Eye (tissue), 1 donor: ENCODE measurements at regions not wholly inside any gene's neighbourhood (a gene's known extent, or its start where the extent isn't known, plus 50 kb on each side); places are given as distances from the start of the nearest gene placed in this dataset.
"Not testable (repeated sequence)": the region's sequence is repeated elsewhere in the genome, so short reads cannot be mapped to it uniquely, and the experiment has no call there.

ENCODE experiments used
- DNase-seq: peaks from one replicate; pipeline ENCODE4 v3.0.0-alpha.2; 2015

DNA sequence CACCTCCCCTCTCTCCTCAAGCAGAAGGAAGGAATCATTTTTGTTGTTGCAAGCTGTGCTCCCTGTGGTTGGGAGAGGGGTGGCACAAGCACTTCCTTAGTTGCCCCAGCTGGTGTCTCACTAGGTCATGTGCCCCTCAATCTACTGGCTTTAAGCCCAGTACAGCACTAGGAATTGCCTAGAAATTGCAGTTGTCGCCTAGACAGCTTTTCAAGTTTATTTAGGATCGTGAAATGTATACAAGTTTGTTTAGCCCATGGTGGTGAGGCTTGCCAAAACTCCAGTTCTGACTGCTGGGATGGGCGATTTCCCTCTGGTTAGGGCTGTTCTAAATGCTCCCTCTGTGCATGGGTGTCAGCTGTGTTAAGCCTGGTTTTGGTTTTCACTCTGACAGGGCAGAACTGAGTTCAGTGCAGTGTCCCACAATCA, 126.8 kb upstream of the ZNF644 start:
- no peak for DNase-seq

DNA sequence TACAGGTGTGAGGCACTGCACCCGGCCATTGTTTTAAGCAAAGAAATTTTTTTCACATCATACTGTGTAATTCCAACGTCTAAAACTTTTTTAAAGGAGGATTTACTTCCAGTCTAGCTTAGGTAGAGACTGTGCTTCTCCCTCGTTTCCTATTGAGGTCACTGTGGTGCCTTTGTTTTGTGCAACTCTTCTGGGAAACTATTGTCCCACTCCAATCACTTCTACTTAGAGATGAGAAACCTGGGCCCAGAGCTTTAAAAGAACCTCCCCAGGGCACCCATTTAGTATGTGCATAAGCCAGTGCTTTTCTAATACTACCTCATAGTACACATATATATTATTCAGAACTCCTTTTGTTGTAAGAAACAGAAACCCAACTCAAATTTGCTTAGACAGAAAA, 120.0 kb upstream of the ZNF644 start:
- no peak for DNase-seq

DNA sequence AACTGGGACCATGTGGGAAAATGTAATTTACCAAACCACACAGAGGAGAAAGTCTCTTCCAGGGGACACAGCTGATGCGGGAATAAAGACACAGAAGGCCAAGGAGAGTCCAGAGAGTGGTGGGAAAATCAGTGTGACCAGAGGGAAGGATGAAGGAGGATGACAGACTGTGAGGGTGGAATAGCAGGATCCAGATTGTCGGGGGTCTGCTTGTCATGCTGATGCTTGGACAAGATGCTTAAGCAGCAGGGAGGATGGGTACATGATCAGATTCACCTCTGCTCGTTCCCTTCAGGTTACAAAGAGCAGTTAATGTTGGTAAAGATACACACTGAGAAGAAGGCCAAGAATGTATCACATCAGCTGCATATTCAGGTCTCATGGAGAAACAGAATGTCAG, 117.1 kb upstream of the ZNF644 start:
- DNase-seq, result no peak

- DNase-seq, result no peak
These were observed 115.5 kb upstream of the ZNF644 start for GRCh38 chr1:91137173-91137852.

DNA sequence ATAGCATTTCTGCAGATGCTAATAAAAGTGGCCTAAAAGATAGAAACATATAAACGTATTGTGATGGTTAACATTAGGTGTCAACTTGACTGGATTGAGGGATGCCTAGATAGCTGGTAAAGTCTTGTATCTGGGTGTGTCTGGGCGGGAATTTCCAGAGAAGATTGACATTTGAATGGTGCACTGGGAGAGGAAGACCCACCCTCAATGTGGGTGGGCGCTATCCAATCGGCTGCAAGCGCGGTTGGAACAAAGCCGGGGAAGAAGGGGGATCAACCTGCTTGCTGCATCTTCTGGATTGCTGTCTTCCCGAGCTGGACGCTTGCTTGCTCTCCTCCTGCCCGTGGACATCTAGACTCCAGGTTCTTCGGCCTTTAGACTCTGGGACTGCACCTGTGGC, 114.0 kb upstream of the ZNF644 start:
- DNase-seq, result no peak

DNA sequence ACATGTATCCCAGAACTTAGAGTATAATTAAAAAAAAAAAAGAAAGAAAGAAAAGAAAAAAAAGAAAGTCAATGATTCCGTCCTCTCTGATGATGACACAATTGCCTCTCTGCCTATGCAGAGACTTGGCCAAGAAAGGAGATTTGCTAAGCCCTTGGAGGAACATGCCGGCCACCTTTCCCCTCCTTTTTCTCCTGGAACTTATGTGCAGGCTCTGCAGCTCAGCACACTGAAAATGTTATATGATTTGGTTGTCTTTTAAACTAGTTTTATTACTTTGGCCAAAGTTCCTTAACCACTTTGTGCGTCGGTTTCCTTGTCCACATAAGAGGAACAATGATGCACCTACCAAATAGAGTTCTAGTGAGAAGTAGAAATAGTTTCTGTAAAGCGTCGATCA, 111.4 kb upstream of the ZNF644 start:
- no peak for DNase-seq

- DNase-seq, result no peak
These were observed 108.6 kb upstream of the ZNF644 start for GRCh38 chr1:91130256-91130985.

DNA sequence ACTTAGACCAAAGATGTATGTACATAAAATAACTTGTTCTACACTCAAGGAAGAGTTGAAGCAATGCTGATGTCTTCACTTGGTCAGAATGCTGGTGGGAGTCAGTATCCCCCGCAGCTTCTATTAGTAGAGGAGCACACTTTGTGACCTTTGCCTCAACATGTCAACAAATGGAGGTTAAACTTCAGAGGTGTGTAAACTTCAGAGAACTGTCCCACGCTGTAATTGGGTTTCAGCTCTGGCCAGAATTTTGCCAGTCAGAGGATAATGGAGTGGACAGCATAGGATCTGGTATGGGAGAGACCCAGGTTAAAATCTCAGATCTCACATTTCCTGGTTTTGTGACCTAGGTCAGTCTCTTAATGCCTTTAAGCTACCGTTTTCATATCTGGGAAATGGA, 107.6 kb upstream of the ZNF644 start:
- no peak for DNase-seq

DNA sequence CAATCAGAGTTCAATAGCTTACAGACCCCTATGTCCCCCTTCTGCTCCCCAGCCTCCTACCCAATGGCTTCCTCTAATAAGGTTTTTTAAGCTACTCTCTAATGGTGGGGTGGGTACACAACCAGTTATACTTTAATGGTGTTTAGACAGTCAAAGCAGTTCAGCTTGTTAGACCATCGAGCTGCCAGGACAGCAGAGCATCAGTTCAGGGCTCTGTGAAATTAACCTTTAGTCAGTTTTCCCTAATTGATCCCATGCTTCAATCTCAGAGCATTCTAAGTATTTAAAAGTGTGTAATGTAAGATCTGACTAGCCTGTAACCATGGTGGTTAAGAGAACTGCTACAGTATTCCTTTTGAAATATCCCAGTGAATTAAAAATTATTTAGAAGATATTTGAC, 107.2 kb upstream of the ZNF644 start:
- no peak for DNase-seq

DNA sequence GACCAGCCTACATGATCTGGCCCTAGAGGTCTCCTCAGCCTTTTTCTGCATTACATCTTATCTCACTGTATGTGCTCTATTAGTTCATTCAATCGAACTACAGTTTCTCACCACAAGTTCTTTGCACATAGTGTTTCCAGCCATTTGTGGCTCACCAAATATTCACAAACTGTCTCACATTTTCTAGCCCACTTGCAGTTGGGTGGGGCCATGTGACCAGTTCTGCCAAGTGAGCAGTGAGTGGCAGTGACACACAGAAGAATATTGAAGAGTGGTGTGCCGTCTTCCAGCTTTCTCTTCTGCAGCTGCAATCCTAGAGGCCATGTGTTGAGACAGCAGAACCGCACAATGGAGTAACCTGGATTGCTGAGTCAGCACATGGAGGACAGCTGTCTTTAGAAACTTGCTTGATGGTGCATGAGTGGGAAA, 103.2 kb upstream of the ZNF644 start:
- DNase-seq, result peak; percentile 71

DNA sequence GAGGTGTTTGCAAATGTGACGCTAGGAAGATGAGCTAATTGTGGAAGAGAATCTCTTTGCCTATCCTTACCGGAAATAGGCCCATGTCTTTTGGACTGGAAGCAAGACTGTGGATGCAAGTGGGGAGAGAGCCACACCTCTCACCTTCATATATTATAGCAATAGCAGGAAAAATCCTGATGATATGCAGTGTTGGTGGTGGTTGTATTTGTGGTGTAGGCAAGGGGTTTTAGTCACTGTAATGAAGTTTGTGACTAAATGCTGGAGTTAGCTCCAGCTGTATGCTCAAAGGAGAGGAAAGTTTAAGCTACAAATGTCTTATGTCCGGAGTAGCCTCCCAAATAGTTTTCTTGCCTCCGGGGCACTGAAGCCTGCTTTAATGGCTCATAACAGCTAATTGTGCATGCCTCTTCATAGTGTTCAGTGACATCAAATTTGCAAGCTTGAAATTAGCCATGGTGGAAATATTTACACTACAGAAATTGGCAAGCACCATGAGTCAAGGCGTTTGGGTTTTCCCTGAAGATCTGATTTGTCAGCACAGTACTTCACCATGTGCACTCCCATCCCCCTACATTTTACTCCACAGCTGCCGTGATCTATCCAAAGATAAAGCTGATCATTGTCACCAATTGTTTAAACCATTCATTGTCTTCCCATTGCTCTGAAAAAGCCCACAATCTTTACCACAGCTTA, 102.6 kb upstream of the ZNF644 start:
- no peak for DNase-seq

GRCh38 chr1:91123773-91124172, 101.9 kb upstream of the ZNF644 start:
- DNase-seq, result no peak

DNA sequence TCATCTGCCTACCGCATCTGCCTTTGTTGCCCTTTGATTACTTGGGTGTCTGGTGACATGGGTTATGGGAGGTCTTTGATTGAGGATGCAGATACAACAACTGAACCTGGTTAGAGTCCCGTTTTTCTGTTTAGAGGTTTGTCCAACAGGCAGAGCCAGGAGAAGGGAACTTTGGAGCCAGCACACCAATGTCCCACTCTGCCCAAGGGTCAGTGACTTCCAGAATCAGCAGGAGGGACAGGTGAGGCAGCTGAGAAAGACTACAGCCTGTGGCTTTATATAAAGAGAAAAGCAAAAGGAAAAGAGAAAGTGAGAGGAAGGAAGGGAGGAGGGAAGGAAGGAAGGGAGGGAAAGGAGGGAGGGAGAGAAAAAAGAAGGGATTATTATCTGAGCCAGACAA, 101.5 kb upstream of the ZNF644 start:
- DNase-seq, result no peak

DNA sequence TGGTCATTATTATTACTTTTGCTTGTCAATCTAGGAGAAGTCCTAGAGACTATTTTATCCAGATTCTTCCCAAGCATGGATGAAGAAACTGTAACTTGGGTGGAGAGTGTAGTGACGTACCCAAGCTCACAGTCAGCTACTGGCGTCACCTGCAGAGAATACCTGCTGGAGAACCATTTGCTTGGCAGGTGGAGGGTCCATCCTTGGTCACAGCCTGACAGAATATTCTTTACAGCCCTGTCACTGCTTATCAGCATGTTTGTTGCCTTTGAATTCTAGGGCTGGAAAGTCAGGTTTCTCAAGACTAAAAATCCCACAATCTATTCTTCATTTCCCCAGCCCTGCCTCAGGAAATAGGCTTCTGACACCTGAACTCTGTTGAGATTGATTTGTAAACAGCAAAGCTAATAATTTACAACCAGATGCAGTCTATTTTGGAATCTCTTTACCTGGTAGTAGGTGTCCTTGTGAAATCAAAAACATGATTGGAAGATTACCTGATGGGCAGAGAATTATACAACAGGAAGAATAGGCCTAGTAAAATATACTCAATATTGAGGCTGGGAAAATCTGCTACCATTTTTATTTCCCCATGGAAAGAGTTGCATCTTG, 100.4 kb upstream of the ZNF644 start:
- no peak for DNase-seq

- no peak for DNase-seq
These were observed 99.5 kb upstream of the ZNF644 start for GRCh38 chr1:91121366-91121765.

DNA sequence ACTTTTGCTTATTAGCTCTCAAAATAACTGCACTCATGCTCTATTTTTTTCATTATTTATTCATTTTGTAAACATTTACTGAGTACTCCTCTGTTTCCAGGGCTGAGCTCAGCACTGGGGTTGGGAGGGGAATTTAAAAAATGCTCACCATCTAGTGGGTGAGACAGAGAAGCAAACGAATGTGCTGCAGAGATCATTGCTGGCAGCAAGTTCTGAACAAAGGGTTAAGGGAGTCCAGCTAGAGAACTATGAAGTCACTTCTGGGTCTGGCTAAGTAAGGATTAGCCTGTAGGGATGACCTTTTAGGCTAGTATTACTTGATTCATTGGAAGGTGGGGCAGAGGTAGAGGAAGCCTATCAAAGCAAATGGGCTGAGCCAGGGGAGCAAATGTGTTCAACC, 99.1 kb upstream of the ZNF644 start:
- DNase-seq, result no peak

DNA sequence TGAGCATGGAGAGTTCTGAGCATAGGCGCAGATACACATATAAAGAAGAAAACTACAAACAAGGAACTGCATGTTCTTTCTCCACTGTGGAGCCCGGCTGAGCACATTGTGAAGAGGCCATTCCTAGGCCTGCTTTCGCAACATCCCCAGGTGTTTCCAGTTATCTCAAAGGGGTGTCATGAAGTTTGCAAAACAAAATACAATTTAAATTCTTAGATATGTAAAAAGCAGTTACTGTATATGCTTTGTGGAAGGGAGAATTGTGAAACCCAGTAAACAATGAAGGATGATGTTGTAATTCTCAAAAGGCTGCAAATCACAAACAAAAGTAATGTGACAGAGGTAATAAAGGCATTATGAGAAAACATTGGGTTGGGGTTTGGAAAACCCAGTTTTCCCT, 98.6 kb upstream of the ZNF644 start:
- no peak for DNase-seq

- no peak for DNase-seq
These were observed 82.9 kb upstream of the ZNF644 start for GRCh38 chr1:91104712-91105111.

GRCh38 chr1:91101328-91101727, 79.5 kb upstream of the ZNF644 start:
- DNase-seq, result no peak

DNA sequence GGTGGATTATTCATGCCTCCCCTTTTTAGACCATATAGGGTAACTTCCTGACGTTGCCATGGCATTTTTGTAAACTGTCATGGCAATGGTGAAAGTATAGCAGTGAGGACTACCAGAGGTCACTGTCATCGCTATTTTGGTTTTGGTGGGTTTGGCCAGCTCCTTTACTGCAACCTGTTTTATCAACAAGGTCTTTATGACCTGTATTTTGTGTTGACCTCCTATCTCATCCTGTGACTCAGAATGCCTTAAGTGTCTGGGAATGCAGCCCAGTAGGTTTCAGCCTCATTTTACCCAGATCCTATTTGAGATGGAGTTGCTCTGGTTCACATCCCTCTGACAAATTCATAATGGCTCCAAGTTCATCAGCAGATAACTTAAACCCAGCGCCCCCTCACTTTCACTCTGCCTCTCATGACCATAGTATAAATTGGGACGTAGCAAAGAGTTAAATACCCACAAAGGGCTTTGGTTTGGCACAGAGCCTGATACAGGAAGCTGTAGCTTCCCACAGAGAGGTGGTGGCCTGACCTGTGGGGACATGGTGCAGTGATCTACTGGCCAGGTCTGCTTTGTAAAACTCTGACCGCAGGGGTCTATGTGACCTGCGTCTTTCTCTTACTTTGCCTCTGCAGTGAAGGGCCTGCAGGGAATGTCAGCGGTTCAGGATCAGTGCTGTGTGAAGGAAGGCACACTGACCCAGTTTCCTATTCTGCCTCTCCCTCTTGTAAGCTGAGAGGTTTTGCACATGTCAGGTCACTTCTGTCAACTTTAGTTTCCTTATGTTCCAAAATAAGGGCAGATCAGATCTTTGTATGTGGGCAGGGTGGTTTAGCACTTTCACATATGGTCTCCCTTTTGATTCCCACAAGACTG, 78.1 kb upstream of the ZNF644 start:
- peak; percentile 68 for DNase-seq

DNA sequence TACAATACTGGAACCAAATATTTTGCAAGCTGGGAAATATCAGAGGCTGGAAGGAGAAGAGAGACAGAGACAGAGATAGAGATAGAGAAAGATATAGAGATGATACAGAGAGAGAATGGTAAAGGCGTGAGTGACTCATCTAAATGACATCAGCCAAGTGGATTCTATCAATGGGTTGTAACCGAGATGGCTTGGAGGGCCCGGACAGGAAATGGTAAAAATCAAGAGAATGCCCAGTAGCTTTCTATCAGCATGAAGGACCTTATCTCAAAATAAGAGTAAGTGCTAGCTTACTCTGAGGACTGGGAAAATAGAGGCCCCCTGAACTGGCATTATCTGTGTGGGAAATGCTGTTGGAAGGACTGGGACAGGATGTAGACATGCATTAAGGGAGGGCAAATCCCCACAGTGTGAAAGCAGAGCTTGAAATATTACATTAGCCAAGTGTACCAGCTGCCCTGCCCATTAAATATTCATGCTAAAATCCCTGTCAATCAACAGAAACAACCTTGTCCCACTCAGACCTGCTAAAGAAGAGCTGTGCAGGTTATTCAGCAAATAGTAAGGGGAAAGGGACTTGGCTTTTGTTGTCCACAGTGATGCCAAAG, 76.6 kb upstream of the ZNF644 start:
- peak; percentile 89 for DNase-seq

GRCh38 chr1:91095321-91095720, 73.5 kb upstream of the ZNF644 start:
- not testable (repeated sequence) for DNase-seq
